PC-3 (cell line): ENCODE measurements at regions not wholly inside any gene's neighbourhood (a gene's known extent, or its start where the extent isn't known, plus 50 kb on each side); places are given as distances from the start of the nearest gene placed in this dataset.
"Not testable (repeated sequence)": the region's sequence is repeated elsewhere in the genome, so short reads cannot be mapped to it uniquely, and the experiment has no call there.

ENCODE experiments used
- ATAC-seq: fragments of 200-7000 bp; cut with Tn5 transposase; 2 replicates; pipeline ENCODE4 v1.9.1; 2020; ENCODE audit warnings: mild to moderate bottlenecking, moderate library complexity
- BruUV-seq: library from RNA; stranded (reverse); fragments of 400-500 nt; replicated peaks from 2 replicates; lab custom pipeline; 2021; lab: Mats Ljungman, UMichigan
- CTCF ChIA-PET: fragments of 300-600 bp; sonication (Branson Sonifier 250); formaldehyde crosslinking; loops from one replicate; lab custom pipeline; 2022; ENCODE audit warnings: antibody characterized with exemption; lab: Charles Lee
- POLR2A ChIA-PET: fragments of 300-600 bp; sonication (Branson Sonifier 250); formaldehyde crosslinking; loops from one replicate; lab custom pipeline; 2022; ENCODE audit warnings: antibody characterized with exemption; ENCODE audit not compliant: unreplicated experiment; lab: Charles Lee
- DNase-seq: peaks from one replicate; pipeline ENCODE4 v3.0.0-alpha.2; 2015
- H2AFZ ChIP-seq: fragments of 300-600 bp; sonication (generic); 2 replicates; pipeline ENCODE4 v1.6.0; 2016; ENCODE audit warnings: antibody characterized with exemption, low read length
- H3F3A ChIP-seq: fragments of 300-600 bp; sonication (generic); one replicate; pipeline ENCODE4 v1.6.0; 2017; ENCODE audit warnings: antibody characterized with exemption, low read length, control low read depth, mild to moderate bottlenecking; ENCODE audit not compliant: unreplicated experiment
- H3K27ac ChIP-seq: fragments of 300-600 bp; sonication (generic); 2 replicates; pipeline ENCODE4 v1.5.1; 2016; ENCODE audit warnings: mild to moderate bottlenecking, low read length
- H3K27me3 ChIP-seq: fragments of 300-600 bp; sonication (generic); 2 replicates; pipeline ENCODE4 v1.6.1; 2016; ENCODE audit warnings: low read length, mixed read lengths
- H3K36me3 ChIP-seq: fragments of 300-600 bp; sonication (generic); 2 replicates; pipeline ENCODE4 v1.6.1; 2016; ENCODE audit warnings: low read depth, mixed run types, low read length, mixed read lengths
- H3K4me1 ChIP-seq: fragments of 300-600 bp; sonication (generic); 2 replicates; pipeline ENCODE4 v1.5.1; 2016; ENCODE audit warnings: low read length; ENCODE audit not compliant: insufficient read depth
- H3K4me2 ChIP-seq: fragments of 300-600 bp; sonication (generic); 2 replicates; pipeline ENCODE4 v1.6.0; 2016; ENCODE audit warnings: low read length
- H3K4me3 ChIP-seq: fragments of 300-600 bp; sonication (generic); 2 replicates; pipeline ENCODE4 v1.5.1; 2016; ENCODE audit warnings: mild to moderate bottlenecking, low read length, mixed read lengths
- H3K79me2 ChIP-seq: fragments of 300-600 bp; sonication (generic); 2 replicates; pipeline ENCODE4 v1.6.1; 2017; ENCODE audit warnings: low read length, mixed read lengths
- H3K9ac ChIP-seq: fragments of 300-600 bp; sonication (generic); 2 replicates; pipeline ENCODE4 v1.6.0; 2016; ENCODE audit warnings: mild to moderate bottlenecking, low read length
- H3K9me2 ChIP-seq: fragments of 300-600 bp; sonication (generic); replicated peaks from 2 replicates; pipeline ENCODE4 v1.6.1; 2016; ENCODE audit warnings: mixed run types, low read length, mixed read lengths
- H3K9me3 ChIP-seq: fragments of 300-600 bp; sonication (generic); 2 replicates; pipeline ENCODE4 v1.6.1; 2016; ENCODE audit warnings: low read length, mixed read lengths
- H4K20me1 ChIP-seq: fragments of 300-600 bp; sonication (generic); 2 replicates; pipeline ENCODE4 v1.6.1; 2016; ENCODE audit warnings: low read length, mixed read lengths
- CTCF ChIP-seq: fragments of 300-600 bp; sonication (generic); conservative IDR thresholded peaks from 2 replicates; pipeline ENCODE4 v1.5.1; 2017; ENCODE audit warnings: antibody characterized with exemption, low read depth, mild to moderate bottlenecking, low read length
- EZH2 ChIP-seq: fragments of 300-600 bp; sonication (generic); IDR thresholded peaks from one replicate; pipeline ENCODE4 v1.6.1; 2017; ENCODE audit warnings: antibody characterized with exemption, mild to moderate bottlenecking, low read length; ENCODE audit not compliant: unreplicated experiment
- EZH2phosphoT487 ChIP-seq: fragments of 300-600 bp; sonication (generic); IDR thresholded peaks from 2 replicates; pipeline ENCODE4 v1.6.1; 2018; ENCODE audit warnings: mild to moderate bottlenecking, antibody characterized with exemption, low read length, borderline replicate concordance
- intact Hi-C: fragments of 100-400 bp; cut with micrococcal nuclease; formaldehyde crosslinking; loops from 2 replicates; pipeline ENCODE4 v1.9.0; 2023

- Histone ChIP-seq H3F3A (no peaks in the 10 kb centered on the region), H3K9ac (peak overlapping the region; percentile 24), H3K27me3 (no peaks in the 10 kb centered on the region), H4K20me1 (no peaks in the 10 kb centered on the region), H3K36me3 (no peaks in the 10 kb centered on the region), H3K9me3 (no peaks in the 10 kb centered on the region), H3K79me2 (no peaks in the 10 kb centered on the region), H3K4me2 (peak overlapping the region; percentile 51), H3K4me1 (peaks cover 37% of the 10 kb centered on the region), H2AFZ (no peak overlapping the region), H3K4me3 (no peak overlapping the region), H3K9me2 (0 out of 2 replicates have a peak, but pooled peaks cover 3% of the 10 kb centered on the region), H3K27ac (peak overlapping the region; percentile 68)
- intact Hi-C loops, result loop anchor here (1.0 to 5.0 kb wide), 5 partner anchors 58 to 266 kb away; no protein-coding TSS in a partner anchor
- BruUV-seq, result no TSS peak
- ChIA-PET POLR2A (interaction anchor here (0.6 kb wide), 2 partner anchors 70 to 132 kb away, joined by 3 to 17 read pairs; no protein-coding TSS in a partner anchor), CTCF (no interaction called here)
- TF ChIP-seq CTCF, result no peak
- no peak for TF ChIP-seq EZH2phosphoT487
- TF ChIP-seq EZH2, result no peak
- peak; percentile 92 for DNase-seq
- peak; percentile 79 for ATAC-seq
These were observed 122.3 kb upstream of the MYO10 start for GRCh38 chr5:17058438-17058837.

GRCh38 chr5:17061973-17062470 is 125.9 kb upstream of the MYO10 start:
- Histone ChIP-seq H3K79me2 (no peaks in the 10 kb centered on the region), H3K4me1 (peaks cover 21% of the 10 kb centered on the region), H3K9me2 (no peaks in the 10 kb centered on the region), H4K20me1 (no peaks in the 10 kb centered on the region), H3K9me3 (no peaks in the 10 kb centered on the region), H3K27me3 (no peaks in the 10 kb centered on the region), H3K27ac (no peak overlapping the region), H2AFZ (no peak overlapping the region), H3K4me2 (no peak overlapping the region), H3K9ac (no peak overlapping the region), H3K4me3 (no peak overlapping the region), H3F3A (no peaks in the 10 kb centered on the region), H3K36me3 (no peaks in the 10 kb centered on the region)
- intact Hi-C loops, result no loop called here
- no peak for DNase-seq
- BruUV-seq, result no TSS peak
- ChIA-PET POLR2A (no interaction called here), CTCF (no interaction called here)
- TF ChIP-seq CTCF, result no peak
- ATAC-seq, result no peak

- H3K9ac ChIP-seq, H3K9me3 ChIP-seq, H4K20me1 ChIP-seq, H3K79me2 ChIP-seq, ATAC-seq, H2AFZ ChIP-seq, intact Hi-C loops, H3K9me2 ChIP-seq, H3K4me2 ChIP-seq, H3F3A ChIP-seq, H3K27ac ChIP-seq, CTCF ChIA-PET, H3K4me3 ChIP-seq, H3K27me3 ChIP-seq, DNase-seq, BruUV-seq, H3K36me3 ChIP-seq: not testable (repeated sequence)
- peaks cover 16% of the 10 kb centered on the region for H3K4me1 ChIP-seq
- POLR2A ChIA-PET, result interaction anchor here (0.6 kb wide), 1 partner anchor 20 kb away, joined by 3 read pairs; no protein-coding TSS in a partner anchor
These were observed 126.7 kb upstream of the MYO10 start for GRCh38 chr5:17062741-17063140.
